ENCODE measurements at regions not wholly inside any gene's neighbourhood (a gene's known extent, or its start where the extent isn't known, plus 50 kb on each side); places are given as distances from the start of the nearest gene placed in this dataset.

DNA sequence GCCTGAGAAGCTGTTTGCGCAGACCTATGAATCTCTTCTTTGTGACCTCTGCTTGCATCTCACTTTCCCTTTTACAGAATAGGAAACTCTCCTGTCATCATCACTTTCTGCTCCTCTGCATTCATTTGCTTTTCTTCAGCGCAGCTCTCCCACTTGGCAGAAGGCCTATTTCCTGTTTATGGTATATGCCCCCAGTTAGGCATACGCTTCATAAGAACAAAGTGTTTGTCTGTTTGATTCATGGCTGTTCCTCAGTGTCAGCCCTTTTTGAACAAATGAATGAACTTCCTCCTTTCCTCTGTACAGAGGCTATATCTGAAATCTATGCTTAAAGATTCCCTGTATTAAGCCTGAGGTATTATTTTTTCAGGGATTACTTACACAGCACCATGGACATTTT lies 1216.9 kb upstream of the GBE1 start:
- DNase-seq (ENCODE audit: insufficient read length, low spot score) (no peak), FAIRE-seq (no peak)
- TF ChIP-seq TAF1 (IDR thresholded peaks at IDR 0.05; ENCODE audit: low read depth, low read length) (no peak), POLR2A (IDR thresholded peaks at IDR 0.05; ENCODE audit: low read depth, low read length) (no peak), POU2F2 (IDR thresholded peaks at IDR 0.05; ENCODE audit: low read depth, low read length) (no peak), PAX5 (IDR thresholded peaks at IDR 0.05; ENCODE audit: insufficient read depth, low read length, severe bottlenecking) (no peak), POLR2AphosphoS5 (IDR thresholded peaks at IDR 0.05; ENCODE audit: low read depth, low read length) (no peak), SPI1 (IDR thresholded peaks at IDR 0.05; ENCODE audit: low read depth, low read length) (no peak)

DNA sequence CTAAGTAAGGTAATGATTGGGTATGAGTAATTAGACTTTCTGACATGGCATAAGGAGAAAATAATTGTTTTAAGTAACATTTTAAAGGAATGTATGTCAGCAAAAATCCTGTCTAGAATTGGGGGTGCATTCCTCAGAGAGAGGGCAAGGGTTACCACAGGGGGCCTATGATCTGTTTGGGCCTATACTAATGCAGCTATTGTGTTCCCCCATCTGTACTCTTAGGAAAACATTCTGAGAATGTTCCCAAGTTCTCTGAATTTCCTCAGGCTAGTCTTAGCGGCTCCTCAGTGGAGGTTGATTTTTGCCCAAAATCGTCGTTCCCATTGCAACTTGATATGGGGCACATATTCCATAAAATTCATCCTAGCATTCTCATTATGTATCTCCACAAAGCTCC lies 1216.4 kb upstream of the GBE1 start:
- FAIRE-seq (no peak), DNase-seq (ENCODE audit: insufficient read length, low spot score) (no peak)
- TF ChIP-seq POLR2AphosphoS5 (IDR thresholded peaks at IDR 0.05; ENCODE audit: low read depth, low read length): no peak
- TF ChIP-seq PAX5 (IDR thresholded peaks at IDR 0.05; ENCODE audit: insufficient read depth, low read length, severe bottlenecking): no peak
- TF ChIP-seq SPI1 (IDR thresholded peaks at IDR 0.05; ENCODE audit: low read depth, low read length): no peak
- no peak for TF ChIP-seq POLR2A (IDR thresholded peaks at IDR 0.05; ENCODE audit: low read depth, low read length)
- TF ChIP-seq TAF1 (IDR thresholded peaks at IDR 0.05; ENCODE audit: low read depth, low read length): no peak
- TF ChIP-seq POU2F2 (IDR thresholded peaks at IDR 0.05; ENCODE audit: low read depth, low read length): no peak

DNA sequence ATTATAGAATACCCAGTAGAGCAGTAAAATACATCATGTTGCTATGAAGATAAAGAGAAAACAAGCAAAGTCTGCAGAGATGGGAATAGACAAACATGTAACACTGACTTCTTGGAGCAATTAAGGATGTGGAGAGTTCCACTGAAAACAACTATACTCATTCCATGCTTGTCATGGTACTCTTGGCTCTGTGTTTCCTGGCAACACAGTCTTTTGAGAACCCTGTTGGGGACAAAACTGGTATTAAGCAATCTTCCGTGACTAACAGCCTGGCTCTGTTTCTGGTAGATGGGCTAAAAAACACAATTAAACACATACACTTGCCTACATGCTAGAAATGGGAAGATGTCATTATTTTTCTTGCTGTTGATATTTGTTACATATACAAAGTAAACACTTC lies 1212.3 kb upstream of the GBE1 start:
- TF ChIP-seq TAF1 (IDR thresholded peaks at IDR 0.05; ENCODE audit: low read depth, low read length) (no peak), PAX5 (IDR thresholded peaks at IDR 0.05; ENCODE audit: insufficient read depth, low read length, severe bottlenecking) (no peak), POU2F2 (IDR thresholded peaks at IDR 0.05; ENCODE audit: low read depth, low read length) (no peak), SPI1 (IDR thresholded peaks at IDR 0.05; ENCODE audit: low read depth, low read length) (no peak), POLR2AphosphoS5 (IDR thresholded peaks at IDR 0.05; ENCODE audit: low read depth, low read length) (no peak), POLR2A (IDR thresholded peaks at IDR 0.05; ENCODE audit: low read depth, low read length) (no peak)
- DNase-seq (ENCODE audit: insufficient read length, low spot score) (no peak), FAIRE-seq (no peak)

DNA sequence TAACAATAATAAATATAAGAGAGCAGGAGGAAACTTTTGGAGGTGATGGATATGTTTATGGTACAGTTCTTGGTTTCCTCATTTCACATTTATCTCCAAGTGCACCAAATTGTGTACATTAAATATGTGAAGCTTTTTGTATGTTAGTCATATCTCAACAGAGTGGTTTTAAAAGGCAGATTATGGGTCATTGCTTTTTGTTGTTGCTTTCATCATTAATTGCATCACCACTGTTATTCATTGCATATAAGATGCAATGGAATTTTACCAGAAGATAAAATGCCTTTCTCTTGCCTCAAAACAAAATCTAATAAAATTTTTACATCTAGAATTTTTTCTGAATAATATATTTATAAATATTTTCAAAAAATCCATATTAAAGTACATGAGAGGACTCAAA lies 1198.9 kb upstream of the GBE1 start:
- DNase-seq (ENCODE audit: insufficient read length, low spot score): no peak
- FAIRE-seq: no peak
- TF ChIP-seq PAX5 (IDR thresholded peaks at IDR 0.05; ENCODE audit: insufficient read depth, low read length, severe bottlenecking): no peak
- TF ChIP-seq POLR2A (IDR thresholded peaks at IDR 0.05; ENCODE audit: low read depth, low read length): no peak
- TF ChIP-seq POU2F2 (IDR thresholded peaks at IDR 0.05; ENCODE audit: low read depth, low read length): no peak
- TF ChIP-seq SPI1 (IDR thresholded peaks at IDR 0.05; ENCODE audit: low read depth, low read length): no peak
- no peak for TF ChIP-seq TAF1 (IDR thresholded peaks at IDR 0.05; ENCODE audit: low read depth, low read length)

DNA sequence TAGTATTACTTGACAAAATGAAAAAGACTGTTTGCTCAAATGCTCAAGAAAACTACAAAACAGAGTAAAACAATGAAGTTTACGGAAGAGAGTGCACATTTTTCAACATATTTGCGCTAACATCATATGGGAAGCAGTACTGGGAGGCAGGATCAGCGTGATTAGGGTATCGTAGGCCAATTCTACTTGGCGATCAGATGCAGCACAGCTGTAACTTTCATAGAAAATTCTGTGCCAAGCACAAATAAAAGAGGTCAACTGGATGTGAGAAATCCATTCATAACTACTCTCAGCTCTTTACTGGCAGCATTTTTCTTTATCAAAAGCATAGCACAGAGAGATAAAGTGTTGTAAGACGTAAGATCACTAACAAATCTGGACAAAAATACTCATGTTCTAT lies 1196.3 kb upstream of the GBE1 start:
- FAIRE-seq: no peak
- DNase-seq (ENCODE audit: insufficient read length, low spot score): no peak

DNA sequence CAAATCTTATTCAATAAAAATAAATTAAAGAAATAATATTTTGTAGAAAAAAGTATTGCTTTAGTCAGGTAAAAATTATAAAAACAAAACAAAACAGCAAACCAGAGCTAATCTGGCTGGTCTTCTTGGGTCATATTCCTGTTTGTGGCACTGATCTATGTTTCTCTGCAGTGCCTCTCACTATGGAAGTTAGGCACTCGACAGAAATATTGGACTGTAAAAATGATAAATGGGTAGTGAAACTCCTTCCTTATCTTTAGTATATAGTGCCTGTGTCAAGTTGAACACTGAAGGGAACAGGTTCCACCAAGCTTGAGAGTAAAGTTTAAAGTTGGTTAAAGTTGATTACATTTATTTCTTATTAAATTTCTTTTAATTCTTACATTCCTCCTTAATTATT lies 1195.6 kb upstream of the GBE1 start:
- TF ChIP-seq POU2F2 (IDR thresholded peaks at IDR 0.05; ENCODE audit: low read depth, low read length) (no peak), TAF1 (IDR thresholded peaks at IDR 0.05; ENCODE audit: low read depth, low read length) (no peak), POLR2AphosphoS5 (IDR thresholded peaks at IDR 0.05; ENCODE audit: low read depth, low read length) (no peak), POLR2A (IDR thresholded peaks at IDR 0.05; ENCODE audit: low read depth, low read length) (no peak), PAX5 (IDR thresholded peaks at IDR 0.05; ENCODE audit: insufficient read depth, low read length, severe bottlenecking) (no peak), SPI1 (IDR thresholded peaks at IDR 0.05; ENCODE audit: low read depth, low read length) (no peak)
- no peak for DNase-seq (ENCODE audit: insufficient read length, low spot score)
- no peak for FAIRE-seq

More for the DNA sequence above, 1196.3 kb upstream of the GBE1 start:
- TF ChIP-seq POLR2AphosphoS5 (IDR thresholded peaks at IDR 0.05; ENCODE audit: low read depth, low read length) (no peak), TAF1 (IDR thresholded peaks at IDR 0.05; ENCODE audit: low read depth, low read length) (no peak), POU2F2 (IDR thresholded peaks at IDR 0.05; ENCODE audit: low read depth, low read length) (no peak), POLR2A (IDR thresholded peaks at IDR 0.05; ENCODE audit: low read depth, low read length) (no peak), PAX5 (IDR thresholded peaks at IDR 0.05; ENCODE audit: insufficient read depth, low read length, severe bottlenecking) (no peak), SPI1 (IDR thresholded peaks at IDR 0.05; ENCODE audit: low read depth, low read length) (no peak)

DNA sequence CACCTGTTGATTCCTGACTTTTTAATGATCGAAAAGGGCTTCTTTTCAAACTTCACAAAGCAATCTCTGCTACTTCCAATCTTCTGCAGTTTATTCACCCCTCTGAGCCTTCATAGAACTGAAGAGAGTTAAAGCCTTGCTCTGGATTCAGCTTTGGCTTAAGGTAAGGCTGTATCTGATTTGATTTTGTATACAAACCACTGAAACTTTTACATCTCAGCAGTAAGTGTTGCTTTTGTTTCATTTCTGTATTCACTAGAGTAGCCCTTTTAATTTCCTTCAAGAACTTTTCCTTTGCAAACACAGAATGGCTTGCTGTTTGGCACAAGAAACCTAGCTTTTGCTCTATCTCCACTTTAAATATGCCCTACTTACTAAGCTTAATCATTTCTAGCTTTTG lies 1193.0 kb upstream of the GBE1 start:
- FAIRE-seq (no peak), DNase-seq (ENCODE audit: insufficient read length, low spot score) (no peak)
- TF ChIP-seq POU2F2 (IDR thresholded peaks at IDR 0.05; ENCODE audit: low read depth, low read length) (no peak), POLR2AphosphoS5 (IDR thresholded peaks at IDR 0.05; ENCODE audit: low read depth, low read length) (no peak), SPI1 (IDR thresholded peaks at IDR 0.05; ENCODE audit: low read depth, low read length) (no peak), TAF1 (IDR thresholded peaks at IDR 0.05; ENCODE audit: low read depth, low read length) (no peak), PAX5 (IDR thresholded peaks at IDR 0.05; ENCODE audit: insufficient read depth, low read length, severe bottlenecking) (no peak), POLR2A (IDR thresholded peaks at IDR 0.05; ENCODE audit: low read depth, low read length) (no peak)

DNA sequence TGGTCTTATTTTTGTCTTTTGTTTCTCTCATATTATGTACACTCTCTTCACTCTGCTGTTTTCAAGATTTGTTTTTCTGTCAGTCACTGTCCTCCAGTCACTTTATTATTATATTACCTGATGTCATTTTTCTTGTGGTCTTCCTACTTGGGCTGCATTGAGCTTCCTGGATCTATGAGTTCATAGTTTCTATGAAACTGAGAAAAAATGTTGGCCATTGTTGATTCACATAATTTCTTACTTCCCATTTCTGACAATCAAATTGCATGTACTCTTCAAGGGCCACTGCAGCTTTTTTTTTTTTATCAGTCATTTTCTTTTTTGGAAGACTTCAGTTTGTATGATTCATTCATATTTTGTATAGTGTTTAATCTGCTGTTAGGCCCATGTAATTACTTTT lies 1180.6 kb upstream of the GBE1 start:
- FAIRE-seq: no peak
- no peak for TF ChIP-seq POLR2A (IDR thresholded peaks at IDR 0.05; ENCODE audit: low read depth, low read length)
- no peak for TF ChIP-seq POU2F2 (IDR thresholded peaks at IDR 0.05; ENCODE audit: low read depth, low read length)
- TF ChIP-seq POLR2AphosphoS5 (IDR thresholded peaks at IDR 0.05; ENCODE audit: low read depth, low read length): no peak
- no peak for TF ChIP-seq SPI1 (IDR thresholded peaks at IDR 0.05; ENCODE audit: low read depth, low read length)
- TF ChIP-seq TAF1 (IDR thresholded peaks at IDR 0.05; ENCODE audit: low read depth, low read length): no peak
- no peak for TF ChIP-seq PAX5 (IDR thresholded peaks at IDR 0.05; ENCODE audit: insufficient read depth, low read length, severe bottlenecking)
- no peak for DNase-seq (ENCODE audit: insufficient read length, low spot score)

DNA sequence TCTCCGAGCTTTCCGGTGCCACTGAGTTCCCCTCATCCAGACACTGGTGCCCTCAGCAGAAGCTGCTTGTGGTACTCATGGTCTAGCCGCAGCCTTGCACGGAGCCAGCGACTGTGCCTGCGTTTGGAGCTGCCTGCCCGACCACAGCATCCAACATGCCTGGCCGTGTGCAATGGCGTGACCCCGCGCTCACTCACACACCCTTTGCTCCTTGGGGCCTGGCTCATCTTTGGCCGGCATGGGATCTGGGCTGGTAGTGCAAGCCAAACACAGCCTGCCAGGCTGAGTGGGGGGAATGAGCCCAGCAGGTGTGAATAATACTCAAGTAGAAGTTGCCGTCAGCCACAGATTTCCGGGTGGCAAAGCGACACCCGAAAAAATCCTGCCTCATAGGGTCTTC lies 1178.7 kb upstream of the GBE1 start:
- no peak for DNase-seq (ENCODE audit: insufficient read length, low spot score)
- FAIRE-seq: no peak
- no peak for TF ChIP-seq TAF1 (IDR thresholded peaks at IDR 0.05; ENCODE audit: low read depth, low read length)
- no peak for TF ChIP-seq POU2F2 (IDR thresholded peaks at IDR 0.05; ENCODE audit: low read depth, low read length)
- no peak for TF ChIP-seq POLR2A (IDR thresholded peaks at IDR 0.05; ENCODE audit: low read depth, low read length)
- no peak for TF ChIP-seq SPI1 (IDR thresholded peaks at IDR 0.05; ENCODE audit: low read depth, low read length)
- no peak for TF ChIP-seq PAX5 (IDR thresholded peaks at IDR 0.05; ENCODE audit: insufficient read depth, low read length, severe bottlenecking)
- no peak for TF ChIP-seq POLR2AphosphoS5 (IDR thresholded peaks at IDR 0.05; ENCODE audit: low read depth, low read length)

DNA sequence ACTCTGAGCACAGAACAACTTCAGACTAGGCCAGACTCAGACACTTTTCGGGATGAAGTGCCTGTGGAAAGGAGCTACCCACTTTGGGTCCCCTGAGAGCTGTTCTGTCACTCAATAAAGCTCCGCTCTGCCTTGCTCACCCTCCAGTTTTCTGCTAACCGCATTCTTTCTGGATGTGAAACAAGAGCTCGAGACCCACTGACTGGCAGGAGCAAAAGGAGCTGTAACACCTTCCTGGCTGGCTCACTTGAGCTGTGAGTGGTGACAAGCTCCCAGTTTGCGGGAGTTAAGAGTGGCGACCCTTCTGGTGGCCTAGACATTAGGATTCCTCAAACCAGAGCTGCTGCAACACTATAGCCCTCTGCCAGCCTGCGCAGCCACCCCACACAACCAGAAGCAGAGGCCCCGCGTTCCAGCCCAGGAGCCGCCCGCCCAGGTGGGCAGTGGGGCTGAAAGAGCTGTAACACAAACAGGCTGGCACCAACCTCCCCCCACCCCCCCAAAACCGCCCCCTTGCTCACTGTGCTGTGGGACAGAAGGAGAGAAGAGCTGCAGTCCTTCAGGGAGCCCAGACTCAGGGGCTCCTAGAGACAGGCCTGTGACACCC lies 1178.1 kb upstream of the GBE1 start:
- DNase-seq (ENCODE audit: insufficient read length, low spot score) (no peak), FAIRE-seq (no peak)
- TF ChIP-seq POLR2AphosphoS5 (IDR thresholded peaks at IDR 0.05; ENCODE audit: low read depth, low read length) (no peak), SPI1 (IDR thresholded peaks at IDR 0.05; ENCODE audit: low read depth, low read length) (no peak)

All from GM12891 (cell line).